GM21390 (cell line): ENCODE measurements at regions not wholly inside any gene's neighbourhood (a gene's known extent, or its start where the extent isn't known, plus 50 kb on each side); places are given as distances from the start of the nearest gene placed in this dataset.

ENCODE experiments used
- ATAC-seq: cut with Tn5 transposase; IDR thresholded peaks from one replicate; pipeline ENCODE4 v1.9.1; 2021; ENCODE audit not compliant: unreplicated experiment

GRCh38 chr10:7507887-7508726, 97.3 kb upstream of the SFMBT2 start:
- ATAC-seq: no peak

- no peak for ATAC-seq
Observed at GRCh38 chr10:7506571-7506970, 95.7 kb upstream of the SFMBT2 start.

DNA sequence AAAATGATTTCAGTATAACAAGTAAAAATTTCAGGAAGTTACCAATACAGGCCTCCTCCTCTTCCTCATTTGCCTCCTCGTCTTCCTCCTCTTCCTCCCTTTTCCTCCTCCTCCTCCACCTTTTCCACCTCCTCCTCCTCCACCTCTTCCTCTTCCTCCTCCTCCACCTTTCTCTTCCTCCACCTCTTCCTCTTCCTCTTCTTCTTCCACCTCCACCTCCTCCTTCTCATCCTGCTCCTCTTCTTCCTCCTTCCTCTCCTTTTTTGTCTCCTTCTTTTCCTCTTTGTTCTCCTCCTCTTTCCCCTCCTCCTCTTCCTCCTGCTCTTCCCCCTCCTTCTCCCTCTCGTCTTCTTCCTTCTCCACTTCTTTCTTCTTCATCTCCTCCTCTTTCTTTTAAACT, 94.4 kb upstream of the SFMBT2 start:
- no peak for ATAC-seq

DNA sequence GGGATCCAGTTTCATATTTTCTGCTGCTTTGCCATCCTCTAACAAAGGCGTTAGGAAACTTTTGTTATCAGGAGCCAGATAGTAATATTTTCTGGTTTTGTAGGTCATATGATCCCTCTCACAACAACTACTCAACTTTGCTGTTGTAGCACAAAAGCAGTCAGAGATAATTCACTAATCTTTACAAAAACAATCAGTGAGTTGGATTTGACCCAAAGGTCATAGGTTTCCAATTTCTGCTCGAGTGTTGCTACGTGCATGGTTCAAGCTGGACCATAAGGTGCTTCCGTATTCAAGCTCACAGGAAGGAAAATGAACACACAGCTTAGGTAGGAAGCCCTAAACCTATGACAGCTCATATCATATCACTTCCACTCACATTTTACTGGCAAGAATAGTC, 92.4 kb upstream of the SFMBT2 start:
- no peak for ATAC-seq

DNA sequence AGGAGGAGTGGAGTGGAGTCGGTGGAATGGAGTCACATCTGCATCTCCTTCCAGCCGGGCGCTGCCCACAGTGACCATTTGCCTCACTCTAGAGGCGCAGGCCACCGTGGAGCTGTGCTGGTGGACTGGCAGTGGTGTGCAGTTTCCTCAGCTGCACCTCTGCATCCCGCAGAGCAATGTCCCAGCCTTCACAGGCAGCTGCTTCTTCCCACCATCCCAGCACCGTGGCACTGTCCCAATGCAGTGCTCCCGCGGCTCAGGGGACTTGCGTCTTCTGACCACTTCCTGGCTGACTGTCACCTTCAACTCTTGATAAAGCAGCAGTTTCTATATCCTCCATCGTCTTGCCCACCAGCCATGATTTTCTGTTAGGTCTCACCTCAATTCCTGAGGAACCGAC, 90.3 kb upstream of the SFMBT2 start:
- ATAC-seq: no peak

DNA sequence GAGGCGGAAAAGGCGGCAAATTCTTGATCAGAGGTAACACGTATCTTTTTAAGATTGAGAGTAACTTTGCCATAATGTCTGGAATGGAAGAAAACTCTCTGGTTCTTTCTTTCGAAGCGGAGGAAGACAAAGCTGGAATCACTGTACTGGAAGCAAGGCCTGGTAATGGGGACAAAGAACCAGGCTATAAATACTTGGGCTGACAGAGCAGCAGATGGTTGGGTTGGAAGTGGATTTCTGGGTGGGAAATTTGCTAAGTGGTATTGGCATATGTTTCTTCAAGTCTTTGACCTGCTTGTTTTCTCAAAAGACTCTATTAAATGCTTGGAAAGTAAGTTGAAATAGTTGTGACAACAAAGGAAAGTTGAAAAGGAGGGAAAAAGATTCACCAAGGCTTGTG, 87.3 kb upstream of the SFMBT2 start:
- no peak for ATAC-seq

- no peak for ATAC-seq
Observed at GRCh38 chr10:7493996-7494395, 83.2 kb upstream of the SFMBT2 start.

- peak; percentile 26 for ATAC-seq
Observed at GRCh38 chr10:7492660-7493046, 81.8 kb upstream of the SFMBT2 start.

DNA sequence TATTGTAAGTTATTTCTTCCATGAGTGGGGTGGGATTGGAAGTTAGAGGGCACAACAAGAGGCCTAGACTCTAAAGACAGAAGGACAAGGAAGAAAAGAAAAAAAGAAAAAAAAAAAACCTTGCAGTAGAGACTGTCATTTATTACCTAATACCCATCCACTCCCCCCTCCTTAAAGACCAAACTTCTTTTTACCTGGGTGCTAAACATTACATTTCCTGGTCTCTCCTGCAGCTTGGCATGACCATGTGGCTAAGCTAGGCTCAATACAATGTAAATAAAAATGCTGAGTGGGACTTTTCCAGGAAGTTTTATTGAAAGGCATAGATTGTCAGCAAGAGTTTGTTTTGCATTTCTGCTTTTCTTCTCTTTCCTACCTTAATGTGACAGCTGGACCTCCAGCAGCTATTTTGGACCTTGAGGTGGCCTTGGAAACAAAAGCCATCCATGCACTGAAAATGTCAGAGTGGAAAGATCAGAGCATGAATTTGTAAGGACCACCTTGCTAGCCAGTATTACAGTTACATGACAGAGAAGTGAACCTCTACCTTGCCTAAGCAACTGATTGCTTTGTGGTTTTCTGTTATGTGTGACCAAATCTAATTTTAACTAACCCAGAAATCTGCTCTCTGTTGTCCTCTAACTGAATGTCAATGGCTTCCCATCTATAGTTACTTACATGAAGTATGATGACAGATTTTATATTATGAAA, 81.3 kb upstream of the SFMBT2 start:
- peak; percentile 87 for ATAC-seq

DNA sequence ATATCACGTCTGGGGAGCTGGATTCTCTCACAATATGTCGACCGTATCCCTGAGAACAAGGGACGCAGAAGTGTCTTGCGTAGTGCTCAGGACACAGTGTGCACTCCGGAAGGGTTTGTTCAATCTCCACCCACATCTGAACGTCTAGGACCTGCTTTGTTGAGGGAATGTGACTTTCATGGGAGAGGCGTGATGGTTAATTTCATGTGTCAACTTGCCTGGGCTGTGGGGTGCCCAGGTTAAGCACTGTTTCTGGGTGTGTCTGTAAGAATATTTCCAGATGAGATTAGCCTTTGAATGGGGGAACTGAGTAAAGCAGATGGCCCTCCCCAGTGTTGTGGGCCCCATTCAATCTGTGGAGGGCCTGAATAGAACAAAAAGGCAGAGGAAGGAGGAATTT, 80.4 kb upstream of the SFMBT2 start:
- ATAC-seq: no peak

DNA sequence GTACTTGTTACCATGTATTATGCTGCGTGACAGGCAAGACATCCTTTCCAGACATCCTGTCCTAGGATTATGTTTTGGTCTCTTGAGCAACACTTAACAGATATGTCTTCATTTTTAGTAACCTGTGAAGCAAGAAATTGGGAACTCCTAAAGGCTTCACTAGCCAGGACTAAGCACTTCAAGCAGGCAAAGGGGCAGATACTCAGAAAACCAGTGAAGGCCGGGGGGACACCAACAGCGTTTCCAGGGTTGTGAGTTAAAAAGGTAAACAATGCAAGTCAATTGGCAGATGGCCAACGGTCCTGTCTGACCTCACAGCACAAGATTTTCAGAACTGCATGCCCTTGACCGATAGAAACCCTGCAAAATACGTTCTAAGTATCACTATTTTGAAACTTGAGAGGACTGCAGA, 77.6 kb upstream of the SFMBT2 start:
- ATAC-seq: no peak

DNA sequence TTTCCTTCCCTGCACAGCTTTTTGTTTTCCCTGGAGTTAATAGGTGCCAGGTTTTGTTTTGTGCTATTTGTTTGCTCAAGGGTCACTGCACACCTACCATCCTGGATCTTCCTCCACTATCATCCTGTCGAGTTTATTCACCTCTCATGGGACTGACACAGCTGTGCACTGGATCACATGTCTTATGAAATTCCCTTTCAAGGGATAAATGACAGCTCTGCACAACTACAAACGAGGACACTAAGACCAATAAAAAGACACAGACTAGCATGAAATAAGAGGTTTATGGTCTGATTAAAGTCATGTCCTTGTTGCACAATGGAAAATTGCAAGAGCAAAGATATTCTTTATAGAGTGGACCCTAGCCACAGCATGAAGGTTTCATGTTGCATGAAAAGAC, 76.7 kb upstream of the SFMBT2 start:
- ATAC-seq: no peak

DNA sequence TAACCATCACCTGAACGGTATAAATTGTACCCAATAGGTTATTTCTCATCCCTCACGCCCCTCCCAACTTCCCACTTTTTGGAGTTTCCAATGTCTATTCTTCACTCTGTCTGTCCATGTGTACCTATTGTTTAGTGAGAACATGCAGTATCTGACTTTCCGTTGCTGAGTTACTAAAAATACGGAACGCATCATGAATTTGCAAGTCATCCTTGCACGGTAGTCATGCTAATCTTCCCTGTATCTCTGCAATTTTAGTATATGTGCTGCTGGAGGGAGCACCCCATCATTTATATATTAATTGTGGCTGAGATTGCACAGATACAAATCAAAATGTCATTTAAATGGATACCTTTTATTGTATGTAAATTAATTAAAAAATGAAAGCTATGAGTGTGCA, 75.7 kb upstream of the SFMBT2 start:
- ATAC-seq: no peak

- ATAC-seq: no peak
Observed at GRCh38 chr10:7485799-7486198, 75.0 kb upstream of the SFMBT2 start.

GRCh38 chr10:7485244-7485556, 74.4 kb upstream of the SFMBT2 start:
- no peak for ATAC-seq

- ATAC-seq: peak; percentile 72
Observed at GRCh38 chr10:7484456-7485243, 73.8 kb upstream of the SFMBT2 start.

GRCh38 chr10:7483848-7484247, 73.0 kb upstream of the SFMBT2 start:
- no peak for ATAC-seq

GRCh38 chr10:7482992-7483391, 72.2 kb upstream of the SFMBT2 start:
- no peak for ATAC-seq

DNA sequence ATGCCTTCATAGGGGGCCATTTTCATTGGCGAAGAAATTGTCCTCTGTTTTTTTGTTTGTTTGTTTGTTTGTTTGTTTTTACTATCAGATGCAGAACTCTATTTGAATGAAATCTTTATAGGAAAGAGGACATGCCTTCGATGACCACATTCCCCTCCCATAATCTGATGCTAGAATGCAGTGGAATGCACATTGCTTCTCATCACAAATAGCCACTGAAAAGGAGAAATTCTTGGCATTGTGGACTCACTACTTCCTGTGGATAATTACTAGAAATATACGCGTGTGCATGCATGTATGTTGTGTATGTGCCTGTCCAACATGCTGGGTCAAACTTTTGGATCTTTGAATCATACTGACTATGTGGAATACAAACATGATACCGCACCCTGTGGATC, 70.5 kb upstream of the SFMBT2 start:
- ATAC-seq: no peak

DNA sequence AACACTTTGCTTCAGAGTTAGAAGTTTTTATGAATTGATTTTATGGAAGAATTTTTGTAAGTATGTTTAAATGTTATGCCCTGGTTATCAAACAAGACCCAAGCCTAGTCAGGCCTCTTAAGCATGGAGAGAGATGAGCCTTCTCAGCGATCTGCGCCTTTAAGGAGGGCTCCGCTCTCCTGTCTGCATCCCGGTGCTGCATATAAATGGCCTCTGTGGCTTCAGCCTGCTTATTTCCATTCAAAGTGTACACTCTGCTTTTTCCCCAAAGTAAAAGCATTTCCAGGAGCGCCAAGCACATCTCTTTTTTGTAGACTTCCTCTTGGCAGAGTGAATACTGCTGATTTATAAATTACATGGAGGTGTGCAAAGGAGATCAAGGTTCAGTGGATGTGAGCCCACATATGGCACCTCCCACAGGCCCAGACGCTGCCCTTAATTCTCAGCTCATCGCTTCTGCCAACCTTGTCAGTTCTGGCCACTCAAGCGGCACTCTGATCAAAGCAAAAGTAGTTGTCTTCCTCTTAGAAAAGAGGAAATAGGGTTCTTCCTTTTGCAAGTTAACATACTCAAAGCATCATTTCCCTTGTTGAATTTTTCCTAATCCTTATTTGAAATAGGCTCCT, 70.0 kb upstream of the SFMBT2 start:
- peak; percentile 44 for ATAC-seq

GRCh38 chr10:7479861-7480598, 69.2 kb upstream of the SFMBT2 start:
- no peak for ATAC-seq
